A673 (cell line): ENCODE measurements at regions not wholly inside any gene's neighbourhood (a gene's known extent, or its start where the extent isn't known, plus 50 kb on each side); places are given as distances from the start of the nearest gene placed in this dataset.

Experiments
- EZH2 ChIP-seq: fragments of 200-600 bp; sonication (generic); IDR thresholded peaks from 2 replicates; pipeline ENCODE4 v1.6.1; 2017; ENCODE audit warnings: borderline replicate concordance, low read depth, mild to moderate bottlenecking, mixed read lengths, antibody characterized with exemption, low read length; ENCODE audit not compliant: poor library complexity, severe bottlenecking
- TF ChIP-seq, protein P1 (sequence below): fragments of 300-800, 200-600 bp; sonication (generic); conservative IDR thresholded peaks from 2 replicates; pipeline ENCODE4 v1.5.1; 2017; ENCODE audit warnings: low read depth, mild to moderate bottlenecking, antibody characterized with exemption, low read length, moderate library complexity, mixed read lengths

DNA sequence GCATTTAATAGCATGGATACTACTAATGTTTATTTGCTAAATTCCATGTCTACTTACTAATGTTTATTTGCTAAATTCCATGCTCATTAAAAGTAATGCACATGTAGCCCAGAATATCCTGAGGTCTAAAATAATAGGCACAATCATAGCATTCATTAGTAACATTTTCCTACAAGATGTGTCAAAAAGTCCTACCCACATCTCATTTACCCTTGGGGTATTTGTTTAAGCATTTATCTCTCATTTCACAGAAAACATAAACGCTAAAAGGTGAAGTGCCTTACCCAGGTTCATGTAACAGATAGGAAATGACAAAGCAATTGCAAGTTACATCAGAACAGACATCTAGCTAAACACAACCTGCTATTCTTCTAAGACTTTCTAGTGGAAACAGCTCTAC is 457.1 kb downstream of the HACE1 start:
- TF ChIP-seq, protein P1, sequence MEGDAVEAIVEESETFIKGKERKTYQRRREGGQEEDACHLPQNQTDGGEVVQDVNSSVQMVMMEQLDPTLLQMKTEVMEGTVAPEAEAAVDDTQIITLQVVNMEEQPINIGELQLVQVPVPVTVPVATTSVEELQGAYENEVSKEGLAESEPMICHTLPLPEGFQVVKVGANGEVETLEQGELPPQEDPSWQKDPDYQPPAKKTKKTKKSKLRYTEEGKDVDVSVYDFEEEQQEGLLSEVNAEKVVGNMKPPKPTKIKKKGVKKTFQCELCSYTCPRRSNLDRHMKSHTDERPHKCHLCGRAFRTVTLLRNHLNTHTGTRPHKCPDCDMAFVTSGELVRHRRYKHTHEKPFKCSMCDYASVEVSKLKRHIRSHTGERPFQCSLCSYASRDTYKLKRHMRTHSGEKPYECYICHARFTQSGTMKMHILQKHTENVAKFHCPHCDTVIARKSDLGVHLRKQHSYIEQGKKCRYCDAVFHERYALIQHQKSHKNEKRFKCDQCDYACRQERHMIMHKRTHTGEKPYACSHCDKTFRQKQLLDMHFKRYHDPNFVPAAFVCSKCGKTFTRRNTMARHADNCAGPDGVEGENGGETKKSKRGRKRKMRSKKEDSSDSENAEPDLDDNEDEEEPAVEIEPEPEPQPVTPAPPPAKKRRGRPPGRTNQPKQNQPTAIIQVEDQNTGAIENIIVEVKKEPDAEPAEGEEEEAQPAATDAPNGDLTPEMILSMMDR: no peak
- TF ChIP-seq EZH2: no peak
